ENCODE measurements at regions not wholly inside any gene's neighbourhood (a gene's known extent, or its start where the extent isn't known, plus 50 kb on each side); places are given as distances from the start of the nearest gene placed in this dataset.

DNA sequence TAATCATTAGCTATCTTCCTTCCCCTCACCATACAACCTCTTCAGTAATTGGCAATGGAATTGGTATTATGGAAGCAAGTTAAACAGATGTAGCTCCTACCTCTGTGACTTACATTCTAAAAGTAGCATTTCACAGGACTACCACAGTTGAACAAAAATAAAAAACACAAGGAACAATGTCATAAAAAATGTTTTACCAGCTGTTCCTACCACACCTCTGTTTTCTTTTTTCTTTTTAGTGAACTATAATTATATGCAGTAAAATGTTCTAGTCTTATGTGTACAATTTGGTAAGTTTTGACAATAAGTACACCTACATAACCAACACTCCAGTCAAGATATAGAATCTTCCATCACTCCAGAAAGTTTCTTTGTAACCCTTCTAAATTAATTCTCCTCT, 54.1 kb upstream of the GEMIN8 start:
- TF ChIP-seq, protein P1, sequence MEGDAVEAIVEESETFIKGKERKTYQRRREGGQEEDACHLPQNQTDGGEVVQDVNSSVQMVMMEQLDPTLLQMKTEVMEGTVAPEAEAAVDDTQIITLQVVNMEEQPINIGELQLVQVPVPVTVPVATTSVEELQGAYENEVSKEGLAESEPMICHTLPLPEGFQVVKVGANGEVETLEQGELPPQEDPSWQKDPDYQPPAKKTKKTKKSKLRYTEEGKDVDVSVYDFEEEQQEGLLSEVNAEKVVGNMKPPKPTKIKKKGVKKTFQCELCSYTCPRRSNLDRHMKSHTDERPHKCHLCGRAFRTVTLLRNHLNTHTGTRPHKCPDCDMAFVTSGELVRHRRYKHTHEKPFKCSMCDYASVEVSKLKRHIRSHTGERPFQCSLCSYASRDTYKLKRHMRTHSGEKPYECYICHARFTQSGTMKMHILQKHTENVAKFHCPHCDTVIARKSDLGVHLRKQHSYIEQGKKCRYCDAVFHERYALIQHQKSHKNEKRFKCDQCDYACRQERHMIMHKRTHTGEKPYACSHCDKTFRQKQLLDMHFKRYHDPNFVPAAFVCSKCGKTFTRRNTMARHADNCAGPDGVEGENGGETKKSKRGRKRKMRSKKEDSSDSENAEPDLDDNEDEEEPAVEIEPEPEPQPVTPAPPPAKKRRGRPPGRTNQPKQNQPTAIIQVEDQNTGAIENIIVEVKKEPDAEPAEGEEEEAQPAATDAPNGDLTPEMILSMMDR (conservative IDR thresholded peaks at IDR 0.05; ENCODE audit: low read length): no peak
- TF ChIP-seq EZH2phosphoT487 (IDR thresholded peaks at IDR 0.05; ENCODE audit: borderline replicate concordance): no peak

All from Loucy (cell line).